Muscle layer of duodenum (tissue), 2 donors: ENCODE measurements at regions not wholly inside any gene's neighbourhood (a gene's known extent, or its start where the extent isn't known, plus 50 kb on each side); places are given as distances from the start of the nearest gene placed in this dataset.

Experiments used
- H3K27ac ChIP-seq: one replicate; pipeline ENCODE4 v1.7.0; 2013; ENCODE audit warnings: mild to moderate bottlenecking, low read length
- H3K27me3 ChIP-seq: one replicate; pipeline ENCODE4 v1.7.0; 2013; ENCODE audit warnings: low read depth, mild to moderate bottlenecking, control low read depth, low read length
- H3K36me3 ChIP-seq, 2 donors: one replicate each; pipeline ENCODE4 v1.7.0; 2013; ENCODE audit warnings: low read length in 2 of 2, control low read depth in 1 of 2, mild to moderate bottlenecking in 1 of 2; ENCODE audit not compliant: insufficient read depth in 2 of 2, control insufficient read depth in 1 of 2
- H3K4me1 ChIP-seq, 2 donors: one replicate each; pipeline ENCODE4 v1.7.0; 2013; ENCODE audit warnings: low read length in 2 of 2, mild to moderate bottlenecking in 2 of 2, control low read depth in 1 of 2, moderate library complexity in 1 of 2; ENCODE audit not compliant: insufficient read depth in 2 of 2, control insufficient read depth in 1 of 2
- H3K4me3 ChIP-seq, 2 donors: one replicate each; pipeline ENCODE4 v1.7.0; 2013; ENCODE audit warnings: low read length in 2 of 2, low read depth in 1 of 2, mild to moderate bottlenecking in 1 of 2
- H3K9me3 ChIP-seq, 2 donors: one replicate each; pipeline ENCODE4 v1.7.0; 2013; ENCODE audit warnings: low read length in 2 of 2, control low read depth in 1 of 2, mild to moderate bottlenecking in 1 of 2; ENCODE audit not compliant: control insufficient read depth in 1 of 2
- donor health status: healthy.

DNA sequence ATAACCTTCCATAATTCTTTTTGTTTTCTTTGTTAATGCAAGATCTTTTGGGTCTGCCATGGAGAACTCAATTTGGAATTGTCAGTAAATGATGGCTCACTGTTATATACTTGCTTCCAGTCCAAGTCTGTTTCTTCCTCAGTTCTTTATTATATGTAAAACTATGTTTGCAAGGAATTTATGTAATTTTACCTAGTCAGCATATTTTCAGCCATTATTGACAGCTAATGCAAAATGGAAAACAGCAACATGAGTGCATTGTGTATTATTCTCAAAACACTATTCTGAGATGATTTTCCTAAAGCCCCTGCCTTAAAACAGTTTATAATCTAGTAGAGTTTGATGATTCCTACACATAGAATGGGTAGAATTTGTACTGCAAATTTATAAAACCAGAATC is 167.5 kb downstream of the TANC2 start:
- Histone ChIP-seq H3K9me3 (no peaks in the 10 kb centered on the region), H3K36me3 (no peaks in the 10 kb centered on the region), H3K27me3 (no peaks in the 10 kb centered on the region), H3K4me1 (peaks cover 0 to 5% of the 10 kb centered on the region in 2 donors), H3K27ac (no peak overlapping the region), H3K4me3 (no peak overlapping the region)

DNA sequence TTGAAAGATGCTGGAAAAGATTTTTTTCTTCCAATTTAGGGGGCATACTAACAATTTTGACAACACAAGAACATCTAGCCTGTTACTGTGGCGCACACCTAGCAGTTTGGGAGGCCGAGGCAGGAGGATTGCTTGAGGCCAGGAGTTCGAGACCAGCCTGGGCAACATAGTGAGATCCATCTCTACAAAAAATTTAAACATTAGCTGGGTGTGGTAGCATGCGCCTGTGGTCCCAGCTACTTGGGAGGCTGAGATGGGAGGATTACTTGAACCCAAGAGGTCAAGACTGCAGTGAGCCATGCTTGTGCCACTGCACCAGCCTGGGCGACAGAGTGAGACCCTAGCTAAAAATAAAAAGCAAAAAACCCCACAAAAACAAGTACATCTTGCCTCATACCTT is 168.8 kb downstream of the TANC2 start:
- H3K27ac ChIP-seq, result no peak overlapping the region
- no peaks in the 10 kb centered on the region for H3K36me3 ChIP-seq
- H3K4me1 ChIP-seq, result peaks cover 0 to 5% of the 10 kb centered on the region in 2 donors
- H3K4me3 ChIP-seq, result no peak overlapping the region
- H3K27me3 ChIP-seq, result no peaks in the 10 kb centered on the region
- no peaks in the 10 kb centered on the region for H3K9me3 ChIP-seq

DNA sequence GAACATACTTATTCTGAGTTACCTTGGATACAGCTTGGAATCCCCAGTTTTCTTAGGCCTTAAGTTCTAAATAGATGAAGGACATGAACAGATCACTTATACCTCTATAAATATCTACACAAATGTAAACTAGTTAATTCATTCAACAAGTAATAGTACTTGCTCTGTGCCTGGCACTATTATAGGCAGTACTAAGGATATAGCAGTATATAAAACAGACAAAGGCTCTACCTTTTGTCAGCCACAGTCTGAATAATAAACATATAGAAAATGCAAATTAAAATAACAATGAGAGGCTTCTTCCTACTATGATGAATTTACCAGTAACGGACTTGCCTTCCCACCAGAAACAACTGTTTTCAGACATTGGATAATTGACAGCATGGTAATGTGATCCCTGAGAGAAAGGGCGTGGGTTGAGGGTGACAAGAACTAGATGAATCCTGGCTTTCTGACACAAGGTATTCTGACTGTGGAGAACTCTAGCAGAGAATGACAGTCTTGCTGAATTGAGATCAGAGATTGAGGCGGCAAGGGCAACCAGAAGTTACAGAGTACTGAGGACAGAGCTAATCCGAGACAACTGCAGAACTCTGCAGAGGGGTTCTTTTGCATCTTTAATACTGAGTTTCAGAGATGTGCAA is 170.5 kb downstream of the TANC2 start:
- Histone ChIP-seq H3K36me3 (no peaks in the 10 kb centered on the region), H3K27me3 (no peaks in the 10 kb centered on the region), H3K4me3 (no peak overlapping the region), H3K4me1 (peaks cover 0 to 5% of the 10 kb centered on the region in 2 donors), H3K9me3 (no peaks in the 10 kb centered on the region), H3K27ac (no peak overlapping the region)

DNA sequence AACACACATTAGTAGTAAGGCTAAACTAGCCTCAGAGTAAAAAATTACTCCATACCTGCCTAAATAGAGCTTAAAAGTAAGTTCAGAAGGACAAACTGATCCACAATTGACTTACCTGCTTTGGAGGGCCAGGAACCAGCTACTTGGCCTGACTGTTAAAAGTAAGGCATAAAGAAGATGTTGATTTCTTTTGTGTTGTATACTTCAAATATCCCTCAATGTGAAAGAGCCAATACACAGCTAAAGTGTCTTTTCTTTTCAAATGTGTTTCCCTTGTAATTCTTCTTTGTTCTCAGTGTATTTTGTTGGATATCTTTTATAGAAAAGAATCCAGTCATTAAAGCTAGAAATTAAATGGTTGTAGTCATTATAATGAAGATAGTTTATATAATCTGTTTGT is 171.1 kb downstream of the TANC2 start:
- H3K27me3 ChIP-seq, result no peaks in the 10 kb centered on the region
- no peaks in the 10 kb centered on the region for H3K36me3 ChIP-seq
- no peak overlapping the region for H3K4me3 ChIP-seq
- no peaks in the 10 kb centered on the region for H3K9me3 ChIP-seq
- H3K27ac ChIP-seq, result no peak overlapping the region
- H3K4me1 ChIP-seq, result peaks cover 0 to 2% of the 10 kb centered on the region in 2 donors

DNA sequence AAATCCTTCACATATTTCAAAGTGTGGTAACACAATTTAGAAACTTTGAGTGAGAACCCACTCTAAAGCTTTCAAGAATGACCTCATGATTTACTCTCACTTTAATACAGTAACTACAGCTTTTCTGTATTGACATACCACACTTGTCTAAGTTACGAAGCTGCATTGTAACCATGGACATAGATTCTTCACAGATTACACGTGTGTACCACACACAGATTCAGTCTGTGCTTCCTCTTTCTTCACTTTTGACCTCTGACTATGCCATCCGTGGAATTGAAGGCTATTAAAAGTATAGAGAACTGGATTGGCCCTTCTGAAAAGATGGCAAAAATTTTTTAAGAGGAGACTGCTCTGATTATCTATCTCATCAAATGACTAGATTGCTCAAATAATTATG is 172.7 kb downstream of the TANC2 start:
- Histone ChIP-seq H3K9me3 (no peaks in the 10 kb centered on the region), H3K4me1 (no peaks in the 10 kb centered on the region), H3K27me3 (no peaks in the 10 kb centered on the region), H3K4me3 (no peak overlapping the region), H3K27ac (no peak overlapping the region), H3K36me3 (no peaks in the 10 kb centered on the region)

DNA sequence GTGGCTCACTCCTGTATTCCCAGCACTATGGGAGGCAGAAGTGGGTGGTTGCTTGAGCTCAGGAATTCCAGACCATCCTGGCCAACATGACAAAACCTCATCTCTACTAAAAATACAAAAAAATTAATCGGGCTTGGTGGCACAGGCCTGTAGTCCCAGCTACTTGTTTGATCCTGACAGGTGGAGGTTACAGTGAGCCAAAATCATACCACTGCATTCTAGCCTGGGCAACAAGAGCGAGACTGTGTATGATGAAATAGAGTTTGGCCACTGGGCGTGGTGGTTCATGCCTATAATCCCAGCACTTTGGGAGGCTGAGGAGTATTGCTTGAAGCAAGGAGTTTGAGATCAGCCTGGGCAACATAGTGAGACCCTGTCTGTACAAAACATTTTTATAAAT is 173.3 kb downstream of the TANC2 start:
- H3K36me3 ChIP-seq, result no peaks in the 10 kb centered on the region
- no peak overlapping the region for H3K27ac ChIP-seq
- no peaks in the 10 kb centered on the region for H3K4me1 ChIP-seq
- no peaks in the 10 kb centered on the region for H3K9me3 ChIP-seq
- H3K27me3 ChIP-seq, result no peaks in the 10 kb centered on the region
- no peak overlapping the region for H3K4me3 ChIP-seq

DNA sequence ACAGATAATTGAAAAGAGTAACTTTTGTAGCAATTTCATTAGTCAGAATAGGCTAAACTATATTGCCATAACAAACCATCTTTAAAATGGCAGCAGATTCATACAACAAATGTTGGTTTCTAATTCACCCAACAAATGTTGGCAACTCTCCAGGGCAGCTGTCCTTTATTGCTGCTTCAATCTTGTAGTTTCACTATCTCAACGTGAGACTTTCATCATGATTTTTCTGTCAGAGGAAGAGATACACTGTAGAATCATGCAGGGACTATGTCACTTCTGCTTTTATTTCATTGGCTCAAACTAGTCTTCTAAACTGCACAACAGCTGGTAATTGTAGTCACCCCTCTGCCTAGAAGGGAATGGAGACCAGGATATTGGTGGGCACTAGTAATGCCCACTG is 174.2 kb downstream of the TANC2 start:
- Histone ChIP-seq H3K27ac (no peak overlapping the region), H3K27me3 (no peaks in the 10 kb centered on the region), H3K4me1 (no peaks in the 10 kb centered on the region), H3K36me3 (no peaks in the 10 kb centered on the region), H3K9me3 (no peaks in the 10 kb centered on the region), H3K4me3 (no peak overlapping the region)

DNA sequence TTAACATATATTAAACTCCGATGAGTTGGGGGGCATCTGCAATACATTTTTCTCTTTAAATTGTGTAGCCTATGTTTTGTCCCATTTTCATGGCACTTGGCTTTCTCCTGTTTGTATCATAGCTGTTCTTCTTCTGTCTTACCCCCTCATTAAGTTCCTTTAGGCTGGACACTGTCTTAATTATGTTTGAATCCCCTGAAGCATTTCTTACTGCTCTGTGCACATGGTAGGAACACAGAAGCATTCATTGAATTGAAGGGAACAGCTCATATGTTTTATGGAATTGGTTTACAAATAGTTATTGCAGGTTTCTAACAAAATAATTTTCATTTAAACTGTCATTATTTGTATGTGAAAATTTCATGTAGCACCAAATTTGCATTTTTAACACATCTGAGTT is 176.8 kb downstream of the TANC2 start:
- Histone ChIP-seq H3K4me1 (no peaks in the 10 kb centered on the region), H3K27ac (no peak overlapping the region), H3K4me3 (no peak overlapping the region), H3K27me3 (no peaks in the 10 kb centered on the region), H3K9me3 (no peaks in the 10 kb centered on the region), H3K36me3 (no peaks in the 10 kb centered on the region)

DNA sequence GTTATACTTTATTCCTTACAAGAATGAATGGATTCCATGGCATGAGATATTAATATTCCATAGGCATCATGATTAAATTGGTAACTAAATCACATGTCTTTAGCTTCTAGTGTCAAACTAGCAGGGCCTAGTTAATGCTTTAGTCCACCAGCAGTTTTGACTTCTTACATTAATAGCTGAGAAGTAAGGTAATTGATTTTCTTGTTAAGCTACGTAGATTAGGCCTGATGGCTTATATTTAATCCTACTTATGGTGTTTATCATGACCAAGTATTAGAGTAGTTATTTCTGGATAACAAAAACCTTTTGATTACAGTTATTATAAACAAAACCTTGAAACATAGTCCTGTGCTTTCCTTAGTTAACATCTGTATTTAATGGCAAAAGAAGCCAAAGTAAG is 184.5 kb downstream of the TANC2 start:
- no peaks in the 10 kb centered on the region for H3K27me3 ChIP-seq
- H3K36me3 ChIP-seq, result no peaks in the 10 kb centered on the region
- no peak overlapping the region for H3K4me3 ChIP-seq
- H3K9me3 ChIP-seq, result no peaks in the 10 kb centered on the region
- H3K27ac ChIP-seq, result no peak overlapping the region
- H3K4me1 ChIP-seq, result peaks cover 5 to 13% of the 10 kb centered on the region in 2 donors

DNA sequence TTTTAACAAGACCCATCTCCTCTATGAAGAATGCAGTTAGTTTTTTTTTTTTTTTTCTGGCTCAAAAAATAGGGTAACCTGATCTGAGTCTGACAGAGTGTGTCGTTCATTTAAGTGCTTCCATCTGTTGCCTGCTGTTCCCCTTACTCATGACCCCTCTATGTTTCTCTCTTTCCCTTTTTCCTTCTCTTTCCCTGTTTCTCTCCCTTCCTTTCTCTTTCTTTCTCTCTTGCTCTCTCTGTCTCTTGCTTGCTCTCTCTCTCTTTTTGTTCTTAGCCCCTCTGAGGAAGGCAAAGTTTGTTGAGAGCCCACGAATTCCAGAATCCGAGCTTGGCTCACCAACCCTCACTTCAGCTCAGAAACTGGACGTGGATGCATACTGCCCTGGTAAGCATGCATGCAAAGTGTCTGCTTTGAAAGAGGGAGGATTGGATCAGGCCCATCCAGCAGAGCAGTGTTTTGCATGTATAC is 185.0 kb downstream of the TANC2 start:
- H3K27ac ChIP-seq, result no peak overlapping the region
- H3K9me3 ChIP-seq, result no peaks in the 10 kb centered on the region
- H3K27me3 ChIP-seq, result no peaks in the 10 kb centered on the region
- no peak overlapping the region for H3K4me3 ChIP-seq
- no peaks in the 10 kb centered on the region for H3K36me3 ChIP-seq
- H3K4me1 ChIP-seq, result peaks cover 5 to 13% of the 10 kb centered on the region in 2 donors

DNA sequence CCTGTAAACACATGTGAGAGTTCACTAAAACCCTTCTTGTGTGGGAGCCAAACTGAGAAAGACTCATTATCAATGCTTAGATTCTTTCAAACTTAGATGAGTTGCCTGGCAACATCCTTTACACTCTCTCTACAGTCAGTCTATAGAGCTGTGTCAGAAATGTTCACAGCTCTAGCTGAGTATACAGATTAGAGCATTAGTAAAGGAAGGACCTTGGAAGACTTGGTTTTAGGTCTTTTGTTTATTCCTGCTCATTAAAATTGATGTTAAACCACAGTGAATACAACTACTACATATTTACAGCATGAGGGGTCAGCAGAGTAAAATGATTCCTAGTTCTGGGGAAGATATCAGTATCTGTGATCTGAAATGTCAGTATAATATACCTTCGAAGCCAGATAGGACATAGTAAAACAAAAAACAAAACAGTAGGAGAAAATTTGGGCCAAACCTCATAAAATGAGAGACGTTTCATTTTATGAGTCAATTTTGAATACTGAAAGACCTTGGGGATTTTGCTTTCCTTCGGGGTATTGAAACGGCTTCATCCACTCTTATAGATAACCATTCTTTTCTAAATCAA is 186.0 kb downstream of the TANC2 start:
- no peaks in the 10 kb centered on the region for H3K9me3 ChIP-seq
- H3K4me3 ChIP-seq, result no peak overlapping the region
- no peaks in the 10 kb centered on the region for H3K27me3 ChIP-seq
- no peak overlapping the region for H3K27ac ChIP-seq
- peaks cover 5 to 13% of the 10 kb centered on the region in 2 donors for H3K4me1 ChIP-seq
- no peaks in the 10 kb centered on the region for H3K36me3 ChIP-seq

DNA sequence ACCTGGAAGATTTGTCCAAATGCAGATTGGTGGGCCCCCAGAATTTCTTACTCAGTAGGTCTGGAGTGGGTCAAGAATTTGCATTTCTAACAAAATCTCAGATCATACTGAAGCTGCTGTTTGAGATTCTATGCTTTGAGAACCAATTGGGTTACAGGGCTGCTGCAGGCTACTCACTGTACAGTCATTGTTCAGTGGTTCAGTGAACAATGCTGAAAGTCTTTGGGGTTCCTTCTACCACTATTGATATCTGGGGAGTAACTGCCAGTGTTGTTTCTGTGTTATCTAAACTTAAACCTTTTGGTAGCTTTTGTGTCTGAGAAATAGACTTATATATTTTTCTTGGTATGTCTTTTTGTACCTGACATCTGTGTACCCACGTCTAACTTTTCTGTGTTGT is 187.5 kb downstream of the TANC2 start:
- Histone ChIP-seq H3K4me3 (no peak overlapping the region), H3K36me3 (no peaks in the 10 kb centered on the region), H3K9me3 (no peaks in the 10 kb centered on the region), H3K27ac (no peak overlapping the region), H3K4me1 (peaks cover 5 to 13% of the 10 kb centered on the region in 2 donors), H3K27me3 (no peaks in the 10 kb centered on the region)
